EL (cell line): ENCODE measurements at regions not wholly inside any gene's neighbourhood (a gene's known extent, or its start where the extent isn't known, plus 50 kb on each side); places are given as distances from the start of the nearest gene placed in this dataset.
"Not testable (repeated sequence)": the region's sequence is repeated elsewhere in the genome, so short reads cannot be mapped to it uniquely, and the experiment has no call there.

Experiments used
- DNase-seq: peaks from one replicate; pipeline ENCODE4 v3.0.0-alpha.2; 2016

DNA sequence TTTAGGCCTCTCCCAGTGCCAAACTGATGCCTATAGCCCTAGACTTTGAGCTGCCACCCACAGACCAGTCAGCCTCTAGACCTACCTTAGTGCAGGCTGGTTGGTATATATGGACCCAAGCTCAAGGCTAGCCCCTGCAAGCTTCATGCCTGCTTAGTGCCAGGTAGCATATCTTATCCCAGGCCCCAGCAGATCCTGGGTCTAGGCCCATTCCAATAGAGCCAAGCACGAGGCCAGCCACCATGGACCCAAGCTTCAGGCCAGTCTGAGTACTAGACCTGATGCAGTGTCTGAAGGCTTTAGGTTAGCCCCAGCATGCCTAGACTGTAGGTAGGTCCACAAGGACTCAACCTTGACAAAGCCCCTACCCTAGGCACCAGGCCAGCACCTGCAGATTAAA is 1081.7 kb downstream of the JRKL start:
- no peak for DNase-seq

DNA sequence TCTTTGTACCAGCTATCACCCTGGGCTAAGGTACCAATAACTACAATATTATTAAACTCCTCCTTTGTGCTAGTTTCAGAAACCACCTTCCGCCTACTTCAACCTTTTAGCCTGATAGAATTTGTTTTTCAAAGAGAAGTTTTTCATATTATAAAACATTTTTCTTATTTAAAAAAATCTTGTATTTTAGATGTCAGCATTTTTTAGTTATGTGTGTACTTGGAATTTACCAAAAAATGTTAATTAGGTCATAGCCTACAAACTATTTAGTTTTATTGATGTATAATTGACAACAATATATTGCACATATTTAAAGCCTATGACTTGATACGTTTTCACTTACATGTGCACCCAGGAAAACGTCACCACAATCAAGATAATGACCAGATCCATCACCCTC is 1097.6 kb downstream of the JRKL start:
- no peak for DNase-seq

DNA sequence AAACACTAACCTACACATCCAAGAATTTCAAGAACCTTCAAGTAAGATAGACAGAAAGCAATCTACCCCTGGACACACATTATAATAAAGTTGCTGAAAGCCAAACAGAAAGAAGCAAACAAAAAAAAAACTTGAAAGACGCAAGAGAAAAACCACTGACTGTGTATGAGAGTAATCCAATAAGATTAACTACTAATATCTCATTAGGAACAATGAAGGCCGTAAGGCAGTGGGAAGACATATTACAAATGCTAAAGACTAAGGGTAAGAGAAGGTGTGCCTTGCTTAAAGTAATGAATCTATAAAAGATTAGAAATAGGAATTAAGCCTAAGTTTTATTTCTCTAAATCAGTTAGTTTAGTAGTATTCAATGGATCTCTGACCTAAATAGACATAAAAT is 1109.1 kb downstream of the JRKL start:
- no peak for DNase-seq

DNA sequence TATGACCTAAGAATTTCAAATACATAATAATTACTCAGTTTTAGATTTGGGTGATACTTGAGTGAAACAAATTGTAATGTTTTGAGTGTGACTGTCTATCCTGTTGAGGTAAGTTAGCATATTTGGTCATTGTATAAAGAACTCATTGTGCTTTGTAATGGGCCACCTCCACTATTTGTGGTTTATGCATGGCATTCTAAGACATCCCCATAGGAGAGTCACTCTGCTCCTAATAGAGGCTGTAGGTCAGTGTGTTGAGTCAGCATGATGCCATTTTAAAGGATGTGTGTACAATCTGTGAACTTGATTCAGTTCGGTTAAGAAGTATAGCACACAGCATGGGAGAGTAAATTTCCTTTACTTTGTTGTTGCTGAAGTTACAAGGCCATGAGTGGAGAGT is 1112.4 kb downstream of the JRKL start:
- DNase-seq = no peak

- no peak for DNase-seq
These were observed 1116.4 kb downstream of the JRKL start for GRCh38 chr11:97506076-97506759.

DNA sequence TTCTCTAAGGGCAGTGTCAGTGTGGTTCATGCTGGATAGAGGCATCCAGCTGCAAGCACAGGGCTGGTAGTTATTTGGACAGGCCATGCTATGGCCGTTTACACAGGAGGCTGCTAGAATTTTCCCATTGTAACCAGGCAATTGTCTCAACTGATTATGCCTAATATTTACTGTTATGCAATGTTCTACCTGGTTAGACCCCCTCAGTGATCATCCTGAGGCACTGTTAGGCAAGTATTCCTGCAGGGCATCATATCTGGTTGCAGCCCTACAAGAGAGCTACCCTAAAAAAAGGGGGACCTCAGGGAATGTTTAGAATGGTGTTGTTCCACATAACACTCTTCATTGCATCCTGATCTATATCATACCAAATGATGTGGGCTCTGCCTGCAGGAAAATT is 1124.6 kb downstream of the JRKL start:
- no peak for DNase-seq

DNA sequence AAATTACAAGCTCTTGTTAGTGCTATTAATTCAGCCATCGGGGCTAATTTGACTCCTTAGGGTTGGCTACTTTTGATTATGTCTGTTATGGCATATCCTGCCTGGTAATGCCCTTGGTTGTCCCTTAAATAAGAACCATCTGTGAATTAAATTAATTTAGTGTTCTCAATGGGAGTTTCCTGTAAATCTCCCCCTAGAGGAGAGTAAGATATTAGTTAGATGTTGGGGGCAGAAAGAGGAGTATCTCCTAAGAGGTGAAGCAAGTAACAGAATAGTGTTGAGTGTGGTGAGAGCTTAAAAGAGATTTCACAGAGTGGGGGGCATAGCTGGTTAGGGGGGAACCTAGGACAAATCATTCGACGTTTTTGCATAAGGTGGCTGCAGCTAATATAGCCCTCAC is 1126.9 kb downstream of the JRKL start:
- no peak for DNase-seq

- no peak for DNase-seq
These were observed 1135.5 kb downstream of the JRKL start for GRCh38 chr11:97525273-97525672.

DNA sequence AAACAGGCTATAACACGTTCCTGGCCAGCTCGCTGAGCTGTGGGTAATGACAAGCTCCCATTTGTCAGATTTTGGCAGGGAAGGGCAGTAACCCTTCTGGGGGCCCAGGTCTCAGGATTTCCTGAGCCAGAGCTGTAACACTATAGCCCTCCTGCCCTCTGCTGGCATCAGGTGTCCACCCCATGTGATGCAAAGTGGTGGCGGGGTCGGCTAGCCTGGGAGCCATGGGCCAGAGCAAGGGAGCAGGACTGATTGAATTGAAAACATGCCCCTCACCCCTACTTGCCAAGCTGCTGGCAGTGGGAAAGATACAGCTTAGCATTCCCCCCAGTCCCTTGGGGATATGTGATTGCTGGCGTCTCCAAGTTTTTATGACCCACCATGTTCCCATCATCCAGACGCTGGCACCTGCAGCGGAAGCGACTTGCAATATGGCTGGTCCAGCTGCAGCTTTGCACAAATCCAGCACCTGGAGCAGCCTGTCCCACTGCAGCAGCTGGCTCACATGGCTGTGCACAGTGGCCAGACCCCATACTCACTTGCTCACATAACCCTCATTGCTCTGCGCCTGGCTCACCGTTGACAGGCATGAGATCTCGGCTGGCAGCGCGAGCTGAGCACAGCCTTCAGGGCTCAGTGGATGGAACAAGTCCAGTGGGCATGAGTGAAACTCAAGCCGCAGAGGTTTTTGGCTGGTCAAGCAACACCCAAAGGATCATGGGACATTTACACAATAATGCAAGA is 1147.8 kb downstream of the JRKL start:
- no peak for DNase-seq

DNA sequence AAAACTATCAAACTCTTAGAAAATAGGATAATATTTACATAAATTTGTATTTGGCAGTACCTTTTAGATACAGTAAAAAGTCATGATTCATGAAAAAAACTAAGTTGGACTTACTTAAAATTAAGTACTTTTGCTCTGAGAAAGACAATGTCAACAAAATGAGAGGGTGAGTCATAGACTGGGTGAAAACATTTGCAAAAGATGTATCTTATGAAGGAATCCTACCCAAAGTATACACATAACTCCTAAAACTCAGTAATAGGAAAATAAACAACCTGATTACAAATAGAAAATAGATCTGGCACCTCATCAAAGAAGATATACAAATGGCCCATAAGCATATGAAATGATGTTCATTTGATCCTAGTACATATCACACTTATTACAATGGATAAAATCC is 1154.6 kb downstream of the JRKL start:
- no peak for DNase-seq

DNA sequence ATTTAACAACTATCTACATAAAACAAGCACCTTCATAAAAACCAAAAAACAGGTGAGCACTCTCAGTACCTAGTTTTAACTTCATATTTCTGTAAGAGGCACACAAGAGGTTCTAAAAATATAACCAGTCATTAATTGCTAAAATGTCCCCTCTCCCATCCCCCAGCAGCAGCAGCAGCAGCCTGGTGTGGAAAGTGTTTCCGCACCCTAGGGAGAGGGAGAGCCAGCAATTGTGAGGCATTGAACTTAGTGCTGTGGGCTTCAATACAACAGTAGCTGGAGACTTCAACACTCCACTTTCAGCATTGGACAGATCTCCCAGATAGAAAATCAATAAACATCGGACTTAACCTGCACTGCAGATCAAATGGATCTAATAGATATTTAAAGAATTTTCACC is 1158.5 kb downstream of the JRKL start:
- no peak for DNase-seq

DNA sequence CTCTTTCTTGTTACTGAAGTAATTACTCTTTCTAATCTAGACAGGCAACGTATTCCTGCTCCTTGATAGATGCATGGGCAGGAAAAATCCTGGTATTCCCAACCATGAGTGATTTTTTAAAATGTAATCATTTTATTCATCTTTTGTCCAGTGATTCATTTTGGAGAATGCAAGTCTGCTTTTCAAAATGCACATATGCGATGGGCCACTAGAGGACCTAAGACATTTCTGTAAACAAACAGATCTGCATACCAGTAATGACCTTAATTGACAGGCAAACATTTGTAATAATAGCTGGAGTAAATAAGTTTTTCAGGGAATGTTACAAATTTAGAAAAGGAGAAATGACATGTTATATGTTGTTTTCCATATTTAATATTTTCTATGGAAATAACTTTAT is 1167.6 kb downstream of the JRKL start:
- DNase-seq = no peak

GRCh38 chr11:97567801-97568200 is 1178.0 kb downstream of the JRKL start:
- DNase-seq = no peak

GRCh38 chr11:97570636-97571035 is 1180.8 kb downstream of the JRKL start:
- no peak for DNase-seq

GRCh38 chr11:97573771-97574170 is 1184.0 kb downstream of the JRKL start:
- not testable (repeated sequence) for DNase-seq

DNA sequence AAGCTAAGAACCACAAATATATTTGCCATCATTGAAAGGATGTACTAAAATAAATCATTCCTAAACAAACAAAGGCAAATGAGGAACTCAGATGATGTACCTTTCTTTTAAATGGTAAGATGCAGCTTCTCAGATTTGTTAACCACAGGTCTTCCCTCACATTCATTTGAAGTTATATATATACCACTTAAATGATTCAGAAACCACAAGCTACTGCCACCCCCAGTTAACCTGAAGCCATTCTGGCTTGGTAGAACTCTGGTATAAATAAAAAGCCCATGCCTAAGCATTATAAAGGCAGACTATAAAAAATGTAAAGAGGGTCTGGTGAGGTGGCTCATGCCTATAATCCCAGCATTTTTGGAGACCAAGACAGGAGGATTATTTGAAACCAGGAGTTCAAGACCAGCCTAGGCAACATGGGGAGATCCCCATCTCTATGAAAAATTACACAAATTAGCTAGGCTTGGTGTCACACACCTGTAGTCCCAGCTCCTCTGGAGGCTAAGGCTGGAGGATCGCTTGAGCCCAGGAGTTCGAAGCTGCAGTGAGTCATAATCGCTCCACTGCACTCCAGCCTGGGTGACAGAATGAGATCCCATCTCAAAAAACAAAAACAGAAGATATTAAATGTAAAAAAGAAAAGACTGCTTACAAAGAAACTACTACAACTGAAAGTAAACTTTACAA is 1185.3 kb downstream of the JRKL start:
- no peak for DNase-seq

DNA sequence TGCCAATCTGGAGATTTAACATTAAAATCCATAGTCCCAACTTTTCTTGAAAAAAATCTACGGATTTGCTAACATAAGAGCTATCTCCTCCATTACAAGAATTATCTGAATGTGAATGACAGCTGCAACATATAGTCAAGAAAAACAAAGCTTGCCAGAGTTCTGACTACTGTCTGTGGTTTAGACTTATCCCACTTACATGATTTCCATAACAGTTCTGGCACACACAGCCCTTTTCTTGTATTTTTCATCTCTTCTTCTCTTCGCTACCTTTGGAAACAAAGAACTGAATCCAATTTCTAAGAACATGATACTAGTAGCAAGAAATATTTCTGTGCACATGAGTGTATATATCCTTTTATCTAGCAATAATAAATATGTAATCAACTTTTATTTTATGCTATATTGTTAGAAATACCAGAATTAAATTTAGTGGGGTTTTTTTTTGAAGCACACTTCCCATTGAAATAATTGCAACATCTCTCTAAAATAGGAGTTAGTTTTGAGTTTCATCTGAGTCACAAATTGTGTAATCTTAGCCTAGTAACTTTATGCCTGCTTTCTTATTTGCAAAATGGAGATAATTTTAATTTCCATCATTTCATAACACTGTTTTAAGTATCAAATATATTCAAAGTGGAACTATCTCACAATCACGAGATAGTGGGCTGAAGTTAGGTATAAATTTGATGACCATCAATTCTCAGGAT is 1217.6 kb downstream of the JRKL start:
- DNase-seq = no peak

DNA sequence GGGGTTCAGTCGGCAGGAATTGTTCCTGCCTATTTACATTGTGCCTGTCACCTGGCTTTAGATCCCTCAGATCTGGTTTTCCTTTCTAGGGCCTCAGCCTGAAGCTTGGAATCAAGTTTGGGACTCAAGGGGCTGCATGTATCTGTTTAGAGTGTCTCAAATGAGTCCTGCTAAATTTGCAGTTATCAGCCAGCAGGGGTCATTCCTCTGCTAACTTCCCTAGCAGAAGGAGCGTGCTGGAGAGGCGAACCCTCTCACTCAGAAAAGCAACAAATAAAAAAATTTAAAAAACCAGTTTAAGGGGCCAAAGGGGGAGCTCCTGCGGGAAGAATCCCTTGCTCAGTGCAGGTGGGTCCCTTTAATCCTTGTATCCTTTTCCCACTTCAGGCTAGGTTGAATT is 1220.2 kb downstream of the JRKL start:
- no peak for DNase-seq

- DNase-seq = no peak
These were observed 1221.0 kb downstream of the JRKL start for GRCh38 chr11:97610854-97611253.

DNA sequence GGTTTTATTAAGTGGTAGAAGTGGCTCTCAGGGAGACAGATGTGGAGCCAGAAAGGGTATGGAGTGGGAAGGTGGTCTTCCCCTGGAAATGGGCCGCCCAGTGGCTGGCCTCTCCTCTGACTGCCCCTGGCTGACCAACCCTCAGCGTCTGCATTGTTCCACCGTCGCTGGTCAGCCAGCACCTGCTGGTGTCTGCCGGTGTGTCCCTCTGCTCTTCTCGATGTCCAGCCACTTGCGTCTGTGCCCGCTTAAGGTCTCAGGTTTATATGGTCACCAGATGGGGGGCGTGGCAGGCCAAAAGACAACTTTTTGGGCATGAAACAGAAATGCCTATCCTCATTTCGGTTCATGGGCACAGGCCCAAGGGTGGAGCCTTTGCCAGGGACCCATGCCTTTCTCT is 1221.5 kb downstream of the JRKL start:
- DNase-seq = no peak

DNA sequence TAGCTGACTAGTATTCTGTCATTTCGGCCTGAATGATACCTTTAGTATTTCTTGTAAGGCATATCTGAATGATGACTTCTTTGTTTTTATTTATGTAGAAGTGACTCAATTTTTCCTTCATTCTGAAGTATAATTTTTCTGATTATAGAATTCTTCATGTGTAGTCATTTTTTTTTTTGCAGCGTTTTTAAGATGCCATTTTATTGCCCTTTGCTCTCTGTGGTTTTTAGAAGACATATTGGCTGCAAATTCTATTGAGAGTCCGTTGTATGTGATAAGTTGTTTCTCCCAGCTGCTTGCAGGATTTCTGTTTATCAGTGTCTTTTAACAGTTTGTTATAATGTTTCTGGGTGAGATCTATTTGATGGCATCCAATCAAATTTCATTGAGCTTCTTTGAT is 1224.8 kb downstream of the JRKL start:
- DNase-seq = no peak

DNA sequence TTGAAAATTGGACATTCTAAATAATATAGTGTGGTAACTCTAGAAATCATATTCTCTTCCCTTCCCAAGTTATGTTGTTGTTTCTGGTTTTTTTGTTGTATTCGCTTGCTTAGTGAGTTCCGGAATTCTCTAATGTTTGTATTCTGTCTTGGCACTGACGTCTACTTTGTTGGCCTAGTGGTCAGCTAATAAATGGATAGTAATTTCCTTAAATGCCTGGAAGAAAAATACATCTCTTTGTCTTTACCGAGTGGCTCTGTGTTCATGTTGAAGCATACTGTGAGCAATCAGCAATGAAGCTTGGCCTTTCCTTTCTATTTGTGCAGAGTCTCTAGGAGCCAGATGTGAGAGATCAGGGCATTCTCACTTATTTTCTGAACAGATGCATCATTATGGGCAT is 1225.7 kb downstream of the JRKL start:
- no peak for DNase-seq

- DNase-seq = no peak
These were observed 1227.2 kb downstream of the JRKL start for GRCh38 chr11:97617031-97617430.

GRCh38 chr11:97620007-97620406 is 1230.2 kb downstream of the JRKL start:
- DNase-seq = no peak
